ENCODE measurements at regions not wholly inside any gene's neighbourhood (a gene's known extent, or its start where the extent isn't known, plus 50 kb on each side); places are given as distances from the start of the nearest gene placed in this dataset.

- no peak for TF ChIP-seq EP300 (IDR thresholded peaks at IDR 0.05)
- no peak for TF ChIP-seq RCOR1 (IDR thresholded peaks at IDR 0.05; ENCODE audit: low read depth, low read length)
- no peak for TF ChIP-seq CTCF (IDR thresholded peaks at IDR 0.05)
- TF ChIP-seq CBX8 (IDR thresholded peaks at IDR 0.05), result no peak
- no peak for TF ChIP-seq BCL3 (IDR thresholded peaks at IDR 0.05)
- TF ChIP-seq ZC3H11A (IDR thresholded peaks at IDR 0.05), result no peak
These were observed 284.5 kb upstream of the CTSO start for GRCh38 chr4:156238171-156238570.

Data from A549 (cell line).